ENCODE measurements at regions not wholly inside any gene's neighbourhood (a gene's known extent, or its start where the extent isn't known, plus 50 kb on each side); places are given as distances from the start of the nearest gene placed in this dataset.
"Not testable (repeated sequence)": the region's sequence is repeated elsewhere in the genome, so short reads cannot be mapped to it uniquely, and the experiment has no call there.

DNA sequence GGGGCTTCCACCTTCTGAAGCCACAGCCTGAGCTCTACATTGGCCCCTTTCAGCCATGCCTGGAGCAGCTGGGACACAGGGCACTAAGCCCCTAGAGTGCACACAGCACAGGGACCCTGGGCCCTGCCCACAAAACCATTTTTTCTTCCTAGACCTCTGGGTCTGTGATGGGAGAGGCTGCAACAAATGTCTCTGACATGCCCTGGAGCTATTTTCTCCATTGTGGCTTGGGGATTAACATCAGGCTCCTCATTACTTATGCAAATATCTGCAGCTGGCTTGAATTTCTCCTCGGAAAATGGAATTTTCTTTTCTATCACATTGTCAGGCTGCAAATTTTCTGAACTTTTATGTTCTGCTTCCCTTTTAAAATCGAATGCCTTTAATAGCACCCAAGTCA lies 795.7 kb downstream of the LTN1 start:
- H3K36me3 ChIP-seq (ENCODE audit: control insufficient read depth, insufficient read depth, low read length): no peaks in the 10 kb centered on the region
- H3K9me3 ChIP-seq (ENCODE audit: control insufficient read depth, low read length): no peaks in the 10 kb centered on the region
- no peaks in the 10 kb centered on the region for H3K4me1 ChIP-seq (ENCODE audit: control insufficient read depth, insufficient read depth, low read length, poor library complexity, severe bottlenecking)
- H3K27ac ChIP-seq (ENCODE audit: insufficient read depth, low read length, poor library complexity, severe bottlenecking): no peak overlapping the region
- no peaks in the 10 kb centered on the region for H3K27me3 ChIP-seq (replicated peaks; ENCODE audit: control insufficient read depth, insufficient read depth, low read length, poor library complexity, severe bottlenecking)
- no peak overlapping the region for H3K4me3 ChIP-seq (ENCODE audit: insufficient read depth, low read depth, low read length, poor library complexity, severe bottlenecking)
- no peak for DNase-seq

DNA sequence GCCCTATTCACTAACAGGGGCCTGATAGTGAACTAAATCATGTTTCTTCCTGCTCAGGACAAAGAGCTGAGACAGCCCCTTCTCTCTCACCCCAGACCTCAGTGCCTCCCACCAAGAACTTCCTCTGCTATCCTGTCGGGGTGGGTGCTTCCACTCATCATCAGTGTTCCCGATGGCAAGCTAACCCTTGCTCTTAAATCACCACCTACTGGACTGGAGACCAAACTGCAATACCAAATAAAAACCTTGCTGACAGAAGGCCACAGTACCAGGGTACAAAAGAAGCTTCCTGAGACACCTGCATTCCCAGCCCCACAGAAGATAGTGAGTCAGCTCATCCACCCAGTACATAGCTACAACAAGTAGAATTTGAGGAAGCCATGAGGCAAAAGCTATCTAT lies 799.5 kb downstream of the LTN1 start:
- Histone ChIP-seq H3K9me3 (ENCODE audit: control insufficient read depth, low read length) (no peaks in the 10 kb centered on the region), H3K4me1 (ENCODE audit: control insufficient read depth, insufficient read depth, low read length, poor library complexity, severe bottlenecking) (no peaks in the 10 kb centered on the region), H3K27me3 (replicated peaks; ENCODE audit: control insufficient read depth, insufficient read depth, low read length, poor library complexity, severe bottlenecking) (no peaks in the 10 kb centered on the region), H3K4me3 (ENCODE audit: insufficient read depth, low read depth, low read length, poor library complexity, severe bottlenecking) (no peak overlapping the region), H3K27ac (ENCODE audit: insufficient read depth, low read length, poor library complexity, severe bottlenecking) (no peak overlapping the region), H3K36me3 (ENCODE audit: control insufficient read depth, insufficient read depth, low read length) (no peaks in the 10 kb centered on the region)
- no peak for DNase-seq

- Histone ChIP-seq H3K4me1 (ENCODE audit: control insufficient read depth, insufficient read depth, low read length, poor library complexity, severe bottlenecking) (no peaks in the 10 kb centered on the region), H3K27me3 (replicated peaks; ENCODE audit: control insufficient read depth, insufficient read depth, low read length, poor library complexity, severe bottlenecking) (no peaks in the 10 kb centered on the region), H3K27ac (ENCODE audit: insufficient read depth, low read length, poor library complexity, severe bottlenecking) (no peak overlapping the region), H3K4me3 (ENCODE audit: insufficient read depth, low read depth, low read length, poor library complexity, severe bottlenecking) (no peak overlapping the region), H3K36me3 (ENCODE audit: control insufficient read depth, insufficient read depth, low read length) (no peaks in the 10 kb centered on the region), H3K9me3 (ENCODE audit: control insufficient read depth, low read length) (no peaks in the 10 kb centered on the region)
- DNase-seq: no peak
Measured at GRCh38 chr21:28186604-28187003, 806.1 kb downstream of the LTN1 start.

DNA sequence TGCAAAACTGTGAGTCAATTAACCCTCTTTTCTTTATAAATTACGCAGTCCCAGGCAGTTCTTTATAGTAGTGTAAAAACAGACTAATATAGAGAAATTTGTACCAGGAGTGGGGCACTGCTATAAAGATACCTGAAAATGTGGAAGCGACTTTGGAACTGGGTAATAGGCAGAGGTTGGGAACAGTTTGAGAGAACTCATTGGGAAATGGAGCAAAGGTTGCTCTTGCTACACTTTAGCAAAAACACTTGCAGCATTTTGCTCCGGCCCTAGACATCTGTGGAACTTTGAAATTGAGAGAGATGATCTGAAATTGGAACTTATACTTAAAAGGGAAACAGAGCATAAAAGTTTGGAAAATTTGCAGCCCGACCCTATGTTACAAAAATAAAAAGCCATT lies 810.9 kb downstream of the LTN1 start:
- Histone ChIP-seq H3K4me1 (ENCODE audit: control insufficient read depth, insufficient read depth, low read length, poor library complexity, severe bottlenecking) (no peaks in the 10 kb centered on the region), H3K4me3 (ENCODE audit: insufficient read depth, low read depth, low read length, poor library complexity, severe bottlenecking) (no peak overlapping the region), H3K27me3 (replicated peaks; ENCODE audit: control insufficient read depth, insufficient read depth, low read length, poor library complexity, severe bottlenecking) (no peaks in the 10 kb centered on the region), H3K9me3 (ENCODE audit: control insufficient read depth, low read length) (no peaks in the 10 kb centered on the region), H3K27ac (ENCODE audit: insufficient read depth, low read length, poor library complexity, severe bottlenecking) (no peak overlapping the region), H3K36me3 (ENCODE audit: control insufficient read depth, insufficient read depth, low read length) (no peaks in the 10 kb centered on the region)
- no peak for DNase-seq

GRCh38 chr21:28179136-28179535 lies 813.5 kb downstream of the LTN1 start:
- Histone ChIP-seq H3K36me3 (ENCODE audit: control insufficient read depth, insufficient read depth, low read length) (no peaks in the 10 kb centered on the region), H3K4me1 (ENCODE audit: control insufficient read depth, insufficient read depth, low read length, poor library complexity, severe bottlenecking) (no peaks in the 10 kb centered on the region), H3K27ac (ENCODE audit: insufficient read depth, low read length, poor library complexity, severe bottlenecking) (no peak overlapping the region), H3K9me3 (ENCODE audit: control insufficient read depth, low read length) (no peaks in the 10 kb centered on the region), H3K4me3 (ENCODE audit: insufficient read depth, low read depth, low read length, poor library complexity, severe bottlenecking) (no peak overlapping the region), H3K27me3 (replicated peaks; ENCODE audit: control insufficient read depth, insufficient read depth, low read length, poor library complexity, severe bottlenecking) (no peaks in the 10 kb centered on the region)
- DNase-seq: no peak

DNA sequence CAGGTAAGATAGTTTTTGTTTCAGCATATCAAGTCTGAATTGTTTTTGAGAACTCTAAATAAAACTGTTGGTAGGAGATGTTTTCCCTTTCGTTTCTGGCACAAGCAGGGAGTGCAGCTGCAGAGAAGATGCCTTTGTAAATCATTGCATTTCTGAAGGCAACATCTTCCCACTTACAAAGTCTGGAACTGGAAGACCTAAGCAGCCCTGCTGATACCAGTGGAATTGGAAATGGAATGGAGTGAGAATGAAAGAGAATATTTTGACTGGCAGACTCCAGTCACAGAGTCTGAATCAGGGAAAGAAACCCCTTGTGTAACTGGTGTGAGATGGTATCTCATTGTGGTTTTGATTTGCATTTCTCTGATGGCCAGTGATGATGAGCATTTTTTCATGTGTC lies 815.6 kb downstream of the LTN1 start:
- no peaks in the 10 kb centered on the region for H3K27me3 ChIP-seq (replicated peaks; ENCODE audit: control insufficient read depth, insufficient read depth, low read length, poor library complexity, severe bottlenecking)
- no peaks in the 10 kb centered on the region for H3K36me3 ChIP-seq (ENCODE audit: control insufficient read depth, insufficient read depth, low read length)
- DNase-seq: no peak
- H3K27ac ChIP-seq (ENCODE audit: insufficient read depth, low read length, poor library complexity, severe bottlenecking): no peak overlapping the region
- H3K9me3 ChIP-seq (ENCODE audit: control insufficient read depth, low read length): no peaks in the 10 kb centered on the region
- H3K4me1 ChIP-seq (ENCODE audit: control insufficient read depth, insufficient read depth, low read length, poor library complexity, severe bottlenecking): no peaks in the 10 kb centered on the region
- no peak overlapping the region for H3K4me3 ChIP-seq (ENCODE audit: insufficient read depth, low read depth, low read length, poor library complexity, severe bottlenecking)

DNA sequence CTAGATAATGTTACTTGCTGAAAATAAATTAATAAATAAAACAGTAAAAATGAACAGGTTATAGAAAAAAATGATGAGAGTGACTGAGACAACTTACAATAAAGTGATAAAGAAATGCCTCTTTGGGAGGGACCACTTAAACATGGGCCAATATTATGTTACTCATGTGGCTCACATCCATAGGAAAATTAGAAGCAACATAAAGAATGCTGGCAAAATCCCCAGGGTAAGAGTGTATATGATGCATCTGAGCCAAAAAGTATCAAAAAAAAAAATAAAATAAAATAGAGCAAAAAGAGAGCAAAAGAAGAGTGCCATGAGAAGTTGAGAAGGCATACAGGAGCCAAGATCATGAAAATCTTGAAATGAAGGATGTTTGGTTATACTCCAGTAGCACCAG lies 818.0 kb downstream of the LTN1 start:
- Histone ChIP-seq H3K9me3 (ENCODE audit: control insufficient read depth, low read length) (no peaks in the 10 kb centered on the region), H3K4me1 (ENCODE audit: control insufficient read depth, insufficient read depth, low read length, poor library complexity, severe bottlenecking) (no peaks in the 10 kb centered on the region), H3K27ac (ENCODE audit: insufficient read depth, low read length, poor library complexity, severe bottlenecking) (no peak overlapping the region), H3K27me3 (replicated peaks; ENCODE audit: control insufficient read depth, insufficient read depth, low read length, poor library complexity, severe bottlenecking) (no peaks in the 10 kb centered on the region), H3K36me3 (ENCODE audit: control insufficient read depth, insufficient read depth, low read length) (no peaks in the 10 kb centered on the region), H3K4me3 (ENCODE audit: insufficient read depth, low read depth, low read length, poor library complexity, severe bottlenecking) (no peak overlapping the region)
- DNase-seq: no peak

- H3K4me1 ChIP-seq (ENCODE audit: control insufficient read depth, insufficient read depth, low read length, poor library complexity, severe bottlenecking): no peaks in the 10 kb centered on the region
- H3K36me3 ChIP-seq (ENCODE audit: control insufficient read depth, insufficient read depth, low read length): no peaks in the 10 kb centered on the region
- DNase-seq: no peak
- no peak overlapping the region for H3K27ac ChIP-seq (ENCODE audit: insufficient read depth, low read length, poor library complexity, severe bottlenecking)
- no peaks in the 10 kb centered on the region for H3K9me3 ChIP-seq (ENCODE audit: control insufficient read depth, low read length)
- H3K27me3 ChIP-seq (replicated peaks; ENCODE audit: control insufficient read depth, insufficient read depth, low read length, poor library complexity, severe bottlenecking): no peaks in the 10 kb centered on the region
- H3K4me3 ChIP-seq (ENCODE audit: insufficient read depth, low read depth, low read length, poor library complexity, severe bottlenecking): no peak overlapping the region
Measured at GRCh38 chr21:28174006-28174405, 818.7 kb downstream of the LTN1 start.

- no peak for DNase-seq
- no peak overlapping the region for H3K4me3 ChIP-seq (ENCODE audit: insufficient read depth, low read depth, low read length, poor library complexity, severe bottlenecking)
- no peaks in the 10 kb centered on the region for H3K9me3 ChIP-seq (ENCODE audit: control insufficient read depth, low read length)
- no peaks in the 10 kb centered on the region for H3K27me3 ChIP-seq (replicated peaks; ENCODE audit: control insufficient read depth, insufficient read depth, low read length, poor library complexity, severe bottlenecking)
- no peaks in the 10 kb centered on the region for H3K4me1 ChIP-seq (ENCODE audit: control insufficient read depth, insufficient read depth, low read length, poor library complexity, severe bottlenecking)
- no peak overlapping the region for H3K27ac ChIP-seq (ENCODE audit: insufficient read depth, low read length, poor library complexity, severe bottlenecking)
- H3K36me3 ChIP-seq (ENCODE audit: control insufficient read depth, insufficient read depth, low read length): no peaks in the 10 kb centered on the region
Measured at GRCh38 chr21:28172376-28172775, 820.3 kb downstream of the LTN1 start.

- no peaks in the 10 kb centered on the region for H3K9me3 ChIP-seq (ENCODE audit: control insufficient read depth, low read length)
- no peak overlapping the region for H3K27ac ChIP-seq (ENCODE audit: insufficient read depth, low read length, poor library complexity, severe bottlenecking)
- H3K27me3 ChIP-seq (replicated peaks; ENCODE audit: control insufficient read depth, insufficient read depth, low read length, poor library complexity, severe bottlenecking): no peaks in the 10 kb centered on the region
- H3K4me3 ChIP-seq (ENCODE audit: insufficient read depth, low read depth, low read length, poor library complexity, severe bottlenecking): no peak overlapping the region
- H3K4me1 ChIP-seq (ENCODE audit: control insufficient read depth, insufficient read depth, low read length, poor library complexity, severe bottlenecking): no peaks in the 10 kb centered on the region
- DNase-seq: no peak
- H3K36me3 ChIP-seq (ENCODE audit: control insufficient read depth, insufficient read depth, low read length): no peaks in the 10 kb centered on the region
Measured at GRCh38 chr21:28167366-28167765, 825.3 kb downstream of the LTN1 start.

GRCh38 chr21:28164519-28164918 lies 828.2 kb downstream of the LTN1 start:
- not testable (repeated sequence) for H3K36me3 ChIP-seq (ENCODE audit: control insufficient read depth, insufficient read depth, low read length); H3K4me3 ChIP-seq (ENCODE audit: insufficient read depth, low read depth, low read length, poor library complexity, severe bottlenecking); H3K4me1 ChIP-seq (ENCODE audit: control insufficient read depth, insufficient read depth, low read length, poor library complexity, severe bottlenecking); H3K27me3 ChIP-seq (replicated peaks; ENCODE audit: control insufficient read depth, insufficient read depth, low read length, poor library complexity, severe bottlenecking); DNase-seq; H3K9me3 ChIP-seq (ENCODE audit: control insufficient read depth, low read length); H3K27ac ChIP-seq (ENCODE audit: insufficient read depth, low read length, poor library complexity, severe bottlenecking)

Measured in effector memory CD4-positive, alpha-beta T cell (primary cell).